AG20443 (cell line): ENCODE measurements at regions not wholly inside any gene's neighbourhood (a gene's known extent, or its start where the extent isn't known, plus 50 kb on each side); places are given as distances from the start of the nearest gene placed in this dataset.

Source experiments
- DNase-seq: peaks from one replicate; pipeline ENCODE4 v3.0.0; 2012; ENCODE audit warnings: low spot score, mixed read lengths

- DNase-seq = no peak
These were observed 1035.8 kb downstream of the ADGRL3 start for GRCh38 chr4:62235911-62236310.

GRCh38 chr4:62232814-62233213, 1032.7 kb downstream of the ADGRL3 start:
- DNase-seq = no peak

GRCh38 chr4:62231994-62232393, 1031.9 kb downstream of the ADGRL3 start:
- no peak for DNase-seq

- DNase-seq = no peak
These were observed 1026.0 kb downstream of the ADGRL3 start for GRCh38 chr4:62226082-62226481.

- no peak for DNase-seq
These were observed 1022.0 kb downstream of the ADGRL3 start for GRCh38 chr4:62222121-62222520.

- no peak for DNase-seq
These were observed 1010.4 kb downstream of the ADGRL3 start for GRCh38 chr4:62210486-62210885.

GRCh38 chr4:62209757-62210485, 1009.8 kb downstream of the ADGRL3 start:
- DNase-seq = no peak

- DNase-seq = no peak
These were observed 1008.8 kb downstream of the ADGRL3 start for GRCh38 chr4:62208921-62209320.

GRCh38 chr4:62204136-62204535, 1004.0 kb downstream of the ADGRL3 start:
- DNase-seq = no peak

- no peak for DNase-seq
These were observed 999.2 kb downstream of the ADGRL3 start for GRCh38 chr4:62199291-62199810.

GRCh38 chr4:62196338-62196737, 996.2 kb downstream of the ADGRL3 start:
- DNase-seq = no peak

GRCh38 chr4:62194342-62194741, 994.2 kb downstream of the ADGRL3 start:
- DNase-seq = no peak

- no peak for DNase-seq
These were observed 993.6 kb downstream of the ADGRL3 start for GRCh38 chr4:62193761-62194160.

GRCh38 chr4:62191451-62192240, 991.5 kb downstream of the ADGRL3 start:
- no peak for DNase-seq

- DNase-seq = no peak
These were observed 970.1 kb downstream of the ADGRL3 start for GRCh38 chr4:62170235-62170634.

GRCh38 chr4:62168681-62169080, 968.6 kb downstream of the ADGRL3 start:
- no peak for DNase-seq

GRCh38 chr4:62162606-62163005, 962.5 kb downstream of the ADGRL3 start:
- no peak for DNase-seq

GRCh38 chr4:62161446-62161845, 961.3 kb downstream of the ADGRL3 start:
- DNase-seq = no peak

- no peak for DNase-seq
These were observed 959.8 kb downstream of the ADGRL3 start for GRCh38 chr4:62159876-62160275.

- DNase-seq = no peak
These were observed 959.2 kb downstream of the ADGRL3 start for GRCh38 chr4:62159306-62159705.

- no peak for DNase-seq
These were observed 956.1 kb downstream of the ADGRL3 start for GRCh38 chr4:62156205-62156604.

GRCh38 chr4:62145276-62145675, 945.1 kb downstream of the ADGRL3 start:
- DNase-seq = no peak

GRCh38 chr4:62144431-62144830, 944.3 kb downstream of the ADGRL3 start:
- DNase-seq = no peak
